Transverse colon (tissue), 4 donors: ENCODE measurements at regions not wholly inside any gene's neighbourhood (a gene's known extent, or its start where the extent isn't known, plus 50 kb on each side); places are given as distances from the start of the nearest gene placed in this dataset.

Source experiments
- DNase-seq: peaks from one replicate; pipeline ENCODE4 v3.0.0-alpha.2; 2019
- H3K27ac ChIP-seq, 4 donors: fragments of 200-600 bp; sonication (generic); 2 replicates each; pipeline ENCODE4 v1.5.1; 2016 to 2018; ENCODE audit warnings: inconsistent platforms in 4 of 4
- H3K27me3 ChIP-seq: fragments of 200-600 bp; sonication (generic); 2 replicates; pipeline ENCODE4 v1.5.1; 2017; ENCODE audit warnings: inconsistent platforms
- H3K36me3 ChIP-seq, 4 donors: fragments of 200-600 bp; sonication (generic); 2 replicates each; pipeline ENCODE4 v1.5.1; 2017 to 2019; ENCODE audit warnings: inconsistent platforms in 4 of 4
- H3K4me1 ChIP-seq, 4 donors: fragments of 200-600 bp; sonication (generic); 2 replicates each; pipeline ENCODE4 v1.5.1; 2017 to 2020; ENCODE audit warnings: inconsistent platforms in 4 of 4
- H3K4me3 ChIP-seq, 4 donors: fragments of 200-600 bp; sonication (generic); 1 replicate in 1 of 4; 2 replicates in 3 of 4; pipeline versions ENCODE4 v1.5.1 to v1.6.1; 2017 to 2019; ENCODE audit warnings: inconsistent platforms in 4 of 4
- H3K9me3 ChIP-seq, 2 donors: fragments of 200-600 bp; sonication (generic); 2 replicates each; pipeline ENCODE4 v1.5.1; 2017 to 2019; ENCODE audit warnings: inconsistent platforms in 2 of 2
- EP300 ChIP-seq: sonication (generic); formaldehyde crosslinking; IDR thresholded peaks from one replicate; pipeline ENCODE4 v1.6.1; 2017; ENCODE audit warnings: antibody characterized with exemption, low read depth
- POLR2A ChIP-seq: fragments of 450-650 bp; IDR thresholded peaks from one replicate; pipeline ENCODE4 v1.6.1; 2016; ENCODE audit warnings: antibody characterized with exemption, mild to moderate bottlenecking, moderate library complexity
- POLR2AphosphoS5 ChIP-seq, 3 donors: sonication (generic); formaldehyde crosslinking; IDR thresholded peaks; one replicate each; pipeline ENCODE4 v1.6.1; 2016; ENCODE audit warnings: antibody characterized with exemption in 3 of 3
- WGBS, 2 donors: methylation state at CpG; one replicate each; pipeline ENCODE4 v1.1.5; 2018; ENCODE audit warnings: low coverage in 1 of 2; 5-methylcytosine and 5-hydroxymethylcytosine counted together
- in situ Hi-C, 4 donors: fragments of 200-750 bp; cut with MboI; loops; one replicate each; pipeline versions ENCODE4 v1.15.0 to v1.15.1; 2017; ENCODE audit warnings: low sequenced_read_pairs in 3 of 4, low pct_ligation_motif_present in 1 of 4, low pct_unique_long_range_greater_than_20kb in 1 of 4
- intact Hi-C: fragments of 100-400 bp; cut with DNase I; formaldehyde crosslinking; loops from one replicate; pipeline ENCODE4 v1.15.1; 2023; ENCODE audit warnings: low total_unique reads
- TF ChIP-seq, protein P1 (sequence below), 5 experiments: fragments of 200-600 bp in 3 of 5; fragments of 450-650 bp in 2 of 5; sonication (generic) in 3 of 5; IDR thresholded peaks; 1 replicate in 2 of 5; 2 replicates in 3 of 5; pipeline ENCODE4 v1.5.1; 2016 to 2017; ENCODE audit warnings: antibody characterized with exemption in 5 of 5, inconsistent platforms in 3 of 5, mild to moderate bottlenecking in 2 of 5, moderate library complexity in 1 of 5

DNA sequence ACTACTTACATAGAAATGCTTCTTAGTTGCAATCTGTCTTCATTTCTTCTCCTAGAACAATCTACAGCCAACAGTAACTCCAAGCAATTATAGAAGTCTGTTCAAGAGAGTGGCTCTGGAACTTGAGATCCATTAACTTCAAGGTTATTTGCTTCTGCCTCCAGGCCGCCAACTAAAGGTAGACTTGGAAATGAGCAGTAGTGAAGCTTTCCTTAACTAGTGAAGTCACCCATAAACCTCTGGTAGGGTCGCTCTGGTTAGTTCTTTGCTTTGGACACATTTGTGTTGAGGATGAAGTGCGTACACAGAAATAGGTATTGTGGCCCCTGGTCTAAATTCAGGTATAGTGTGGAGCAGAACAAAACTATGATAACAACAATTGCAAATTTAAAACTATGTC, 809.9 kb upstream of the RGS18 start:
- no peaks in the 10 kb centered on the region for H3K4me1 ChIP-seq
- DNase-seq = no peak
- WGBS, 2 donors = 62 to 81% methylated on average over 2 to 3 of the region's 3 CpGs
- no peaks in the 10 kb centered on the region for H3K36me3 ChIP-seq
- no peaks in the 10 kb centered on the region for H3K27me3 ChIP-seq
- in situ Hi-C loops = no loop called here
- no peak overlapping the region for H3K27ac ChIP-seq
- no peaks in the 10 kb centered on the region for H3K9me3 ChIP-seq
- intact Hi-C loops = no loop called here
- TF ChIP-seq POLR2A (no peak), EP300 (no peak), POLR2AphosphoS5 (IDR thresholded peaks at IDR 0.05) (no peak)
- TF ChIP-seq, protein P1, sequence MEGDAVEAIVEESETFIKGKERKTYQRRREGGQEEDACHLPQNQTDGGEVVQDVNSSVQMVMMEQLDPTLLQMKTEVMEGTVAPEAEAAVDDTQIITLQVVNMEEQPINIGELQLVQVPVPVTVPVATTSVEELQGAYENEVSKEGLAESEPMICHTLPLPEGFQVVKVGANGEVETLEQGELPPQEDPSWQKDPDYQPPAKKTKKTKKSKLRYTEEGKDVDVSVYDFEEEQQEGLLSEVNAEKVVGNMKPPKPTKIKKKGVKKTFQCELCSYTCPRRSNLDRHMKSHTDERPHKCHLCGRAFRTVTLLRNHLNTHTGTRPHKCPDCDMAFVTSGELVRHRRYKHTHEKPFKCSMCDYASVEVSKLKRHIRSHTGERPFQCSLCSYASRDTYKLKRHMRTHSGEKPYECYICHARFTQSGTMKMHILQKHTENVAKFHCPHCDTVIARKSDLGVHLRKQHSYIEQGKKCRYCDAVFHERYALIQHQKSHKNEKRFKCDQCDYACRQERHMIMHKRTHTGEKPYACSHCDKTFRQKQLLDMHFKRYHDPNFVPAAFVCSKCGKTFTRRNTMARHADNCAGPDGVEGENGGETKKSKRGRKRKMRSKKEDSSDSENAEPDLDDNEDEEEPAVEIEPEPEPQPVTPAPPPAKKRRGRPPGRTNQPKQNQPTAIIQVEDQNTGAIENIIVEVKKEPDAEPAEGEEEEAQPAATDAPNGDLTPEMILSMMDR (IDR thresholded peaks at IDR 0.05) = no peak
- no peak overlapping the region for H3K4me3 ChIP-seq

DNA sequence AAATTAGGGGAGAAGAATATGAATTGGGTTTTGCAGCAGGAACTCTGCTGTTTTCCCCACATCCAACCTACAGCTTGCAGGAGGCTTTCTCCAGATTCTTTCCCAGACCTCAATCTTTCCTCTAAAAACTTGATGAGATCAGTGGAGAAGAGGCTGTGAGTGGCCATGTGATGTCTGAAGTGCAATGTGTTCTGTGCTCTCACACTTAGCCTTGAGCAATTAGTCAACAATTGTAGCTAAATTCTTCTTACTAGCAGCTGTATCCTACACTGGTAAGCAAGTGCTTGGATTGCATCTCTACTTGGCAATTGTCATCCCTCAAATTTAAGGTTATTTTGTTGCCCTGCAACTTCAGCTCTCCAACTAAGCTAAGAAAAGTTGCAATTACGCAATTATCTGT, 807.3 kb upstream of the RGS18 start:
- 0% methylated on average over 1 of the region's 1 CpG for WGBS, 2 donors
- in situ Hi-C loops = no loop called here
- H3K4me1 ChIP-seq = no peaks in the 10 kb centered on the region
- intact Hi-C loops = no loop called here
- no peaks in the 10 kb centered on the region for H3K27me3 ChIP-seq
- no peaks in the 10 kb centered on the region for H3K36me3 ChIP-seq
- TF ChIP-seq POLR2A (no peak), POLR2AphosphoS5 (IDR thresholded peaks at IDR 0.05) (no peak), EP300 (no peak)
- TF ChIP-seq, protein P1 (IDR thresholded peaks at IDR 0.05) = no peak
- DNase-seq = no peak
- no peaks in the 10 kb centered on the region for H3K9me3 ChIP-seq
- no peak overlapping the region for H3K27ac ChIP-seq
- no peak overlapping the region for H3K4me3 ChIP-seq

DNA sequence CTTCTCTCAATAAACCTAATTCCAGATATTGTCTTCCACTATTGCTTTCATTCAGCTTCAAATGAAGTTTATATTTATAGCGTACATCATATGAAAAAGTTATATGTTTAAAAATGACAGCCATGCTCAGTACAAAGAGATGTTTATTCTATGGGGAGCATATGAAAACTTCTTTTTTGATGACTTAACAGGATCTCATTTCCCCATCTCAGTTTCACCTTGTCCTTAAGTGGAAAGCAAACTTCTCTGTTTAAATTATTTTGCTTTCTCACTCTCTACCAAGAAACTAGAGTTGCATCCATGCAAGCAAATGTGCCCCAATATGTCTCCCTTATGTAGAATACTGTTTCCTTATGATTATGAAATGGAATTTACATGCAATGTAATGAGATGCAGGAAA, 799.5 kb upstream of the RGS18 start:
- Histone ChIP-seq H3K27me3 (no peaks in the 10 kb centered on the region), H3K9me3 (no peaks in the 10 kb centered on the region), H3K4me3 (no peak overlapping the region), H3K36me3 (no peaks in the 10 kb centered on the region), H3K4me1 (no peaks in the 10 kb centered on the region), H3K27ac (no peak overlapping the region)
- TF ChIP-seq POLR2A (no peak), EP300 (no peak), POLR2AphosphoS5 (IDR thresholded peaks at IDR 0.05) (no peak)
- TF ChIP-seq, protein P1 (IDR thresholded peaks at IDR 0.05) = no peak
- no peak for DNase-seq
- intact Hi-C loops = no loop called here
- in situ Hi-C loops = no loop called here
- 91 to 100% methylated on average over 1 of the region's 1 CpG for WGBS, 2 donors

DNA sequence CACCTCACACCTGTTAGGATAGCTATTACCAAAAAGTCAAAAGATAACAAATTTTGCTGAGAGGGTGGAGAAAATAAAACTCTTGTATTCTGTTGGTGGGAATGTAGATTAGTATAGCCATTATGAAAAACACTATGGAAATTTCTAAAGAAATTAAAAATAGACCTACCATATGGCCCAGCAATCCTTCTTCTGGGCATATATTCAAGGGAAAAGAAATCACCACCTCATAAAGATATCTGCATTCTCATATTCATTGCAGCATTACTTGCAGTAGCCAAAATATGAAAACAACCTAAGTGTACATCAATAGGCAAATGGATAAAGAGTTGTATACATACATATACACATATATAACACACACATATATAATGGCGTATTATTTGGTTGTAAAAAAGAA, 791.6 kb upstream of the RGS18 start:
- DNase-seq = no peak
- H3K27me3 ChIP-seq = no peaks in the 10 kb centered on the region
- peaks cover 0 to 3% of the 10 kb centered on the region in 2 donors for H3K9me3 ChIP-seq
- no peak overlapping the region for H3K27ac ChIP-seq
- 91 to 95% methylated on average over 1 of the region's 1 CpG for WGBS, 2 donors
- H3K4me1 ChIP-seq = no peaks in the 10 kb centered on the region
- in situ Hi-C loops = no loop called here
- TF ChIP-seq, protein P1 (IDR thresholded peaks at IDR 0.05) = no peak
- TF ChIP-seq EP300 = no peak
- no peak for TF ChIP-seq POLR2A
- TF ChIP-seq POLR2AphosphoS5 (IDR thresholded peaks at IDR 0.05) = no peak
- no peaks in the 10 kb centered on the region for H3K36me3 ChIP-seq
- no peak overlapping the region for H3K4me3 ChIP-seq
- intact Hi-C loops = no loop called here
